Omental fat pad (tissue), 3 donors: ENCODE measurements at regions not wholly inside any gene's neighbourhood (a gene's known extent, or its start where the extent isn't known, plus 50 kb on each side); places are given as distances from the start of the nearest gene placed in this dataset.

Experiments
- ATAC-seq: fragments of 150-250 bp; one replicate; pipeline ENCODE4 v1.9.1; 2016; ENCODE audit warnings: mild to moderate bottlenecking, moderate library complexity; ENCODE audit not compliant: low FRiP score
- DNase-seq: peaks from one replicate; pipeline ENCODE4 v3.0.0-alpha.2; 2019; ENCODE audit warnings: low spot score
- CTCF ChIP-seq, 3 donors: fragments of 450-650 bp; IDR thresholded peaks; one replicate each; pipeline ENCODE4 v1.5.1; 2016 to 2017; ENCODE audit warnings: antibody characterized with exemption in 3 of 3, mild to moderate bottlenecking in 3 of 3, moderate library complexity in 2 of 3

- ATAC-seq (no peak), DNase-seq (no peak)
- no peak for TF ChIP-seq CTCF (IDR thresholded peaks at IDR 0.05)
These were observed 79.4 kb downstream of the S1PR1 start for GRCh38 chr1:101316256-101316655.

GRCh38 chr1:101316799-101317198 is 80.0 kb downstream of the S1PR1 start:
- no peak for ATAC-seq
- no peak for DNase-seq
- no peak for TF ChIP-seq CTCF (IDR thresholded peaks at IDR 0.05)

- no peak for TF ChIP-seq CTCF (IDR thresholded peaks at IDR 0.05)
These were observed 80.8 kb downstream of the S1PR1 start for GRCh38 chr1:101317590-101317989.

GRCh38 chr1:101323535-101323934 is 86.7 kb downstream of the S1PR1 start:
- no peak for DNase-seq
- no peak for ATAC-seq
- TF ChIP-seq CTCF (IDR thresholded peaks at IDR 0.05) = no peak

More at GRCh38 chr1:101317590-101317989, 80.8 kb downstream of the S1PR1 start:
- ATAC-seq = no peak
- DNase-seq = no peak

- DNase-seq (no peak), ATAC-seq (no peak)
- TF ChIP-seq CTCF (IDR thresholded peaks at IDR 0.05) = no peak
These were observed 88.3 kb downstream of the S1PR1 start for GRCh38 chr1:101325144-101325543.

GRCh38 chr1:101330427-101331130 is 93.8 kb downstream of the S1PR1 start:
- no peak for ATAC-seq
- DNase-seq = no peak
- no peak for TF ChIP-seq CTCF (IDR thresholded peaks at IDR 0.05)

- DNase-seq (no peak), ATAC-seq (no peak)
- TF ChIP-seq CTCF (IDR thresholded peaks at IDR 0.05) = no peak
These were observed 95.0 kb downstream of the S1PR1 start for GRCh38 chr1:101331794-101332193.
